Lower leg skin (tissue), 4 donors: ENCODE measurements at regions not wholly inside any gene's neighbourhood (a gene's known extent, or its start where the extent isn't known, plus 50 kb on each side); places are given as distances from the start of the nearest gene placed in this dataset.

Source experiments
- DNase-seq, 2 donors: peaks; one replicate each; pipeline ENCODE4 v3.0.0-alpha.2; 2019; ENCODE audit warnings: low spot score in 2 of 2
- H3K4me3 ChIP-seq: fragments of 200-600 bp; sonication (generic); 2 replicates; pipeline ENCODE4 v1.5.1; 2017; ENCODE audit warnings: mild to moderate bottlenecking, low read depth; ENCODE audit not compliant: poor library complexity, severe bottlenecking
- CTCF ChIP-seq, 3 donors: fragments of 450-650 bp; IDR thresholded peaks; one replicate each; pipeline ENCODE4 v1.5.1; 2016; ENCODE audit warnings: antibody characterized with exemption in 3 of 3, mild to moderate bottlenecking in 3 of 3, moderate library complexity in 2 of 3
- POLR2A ChIP-seq, 2 donors: fragments of 450-650 bp; IDR thresholded peaks; one replicate each; pipeline ENCODE4 v1.6.1; 2016 to 2017; ENCODE audit warnings: antibody characterized with exemption in 2 of 2, mild to moderate bottlenecking in 1 of 2, moderate library complexity in 1 of 2
- WGBS, 2 donors: methylation state at CpG; one replicate each; pipeline ENCODE4 v1.1.5; 2018; 5-methylcytosine and 5-hydroxymethylcytosine counted together
- intact Hi-C: fragments of 100-400 bp; cut with DNase I; formaldehyde crosslinking; loops from one replicate; pipeline ENCODE4 v1.15.0; 2023; ENCODE audit warnings: low total_unique reads

- whole genome bisulfite sequencing, 2 donors, result 68 to 74% methylated on average over 4 of the region's 4 CpGs
- TF ChIP-seq CTCF (IDR thresholded peaks at IDR 0.05) (no peak), POLR2A (IDR thresholded peaks at IDR 0.05) (no peak)
Measured at GRCh38 chr2:215736653-215737290, 276.6 kb downstream of the MREG start.

GRCh38 chr2:215731108-215731658 lies 282.2 kb downstream of the MREG start:
- DNase-seq, result no peak
- 87 to 96% methylated on average over 5 of the region's 5 CpGs for WGBS, 2 donors
- intact Hi-C loops, result no loop called here
- no peak overlapping the region for H3K4me3 ChIP-seq
- no peak for TF ChIP-seq CTCF (IDR thresholded peaks at IDR 0.05)
- TF ChIP-seq POLR2A (IDR thresholded peaks at IDR 0.05), result no peak

More at GRCh38 chr2:215736653-215737290, 276.6 kb downstream of the MREG start:
- DNase-seq, result no peak
- intact Hi-C loops, result no loop called here
- H3K4me3 ChIP-seq, result no peak overlapping the region

GRCh38 chr2:215729985-215730620 lies 283.2 kb downstream of the MREG start:
- TF ChIP-seq POLR2A (IDR thresholded peaks at IDR 0.05) (no peak), CTCF (IDR thresholded peaks at IDR 0.05) (no peak)
- WGBS, 2 donors, result 68 to 75% methylated on average over 5 of the region's 5 CpGs
- intact Hi-C loops, result no loop called here

GRCh38 chr2:215728504-215729065 lies 284.8 kb downstream of the MREG start:
- peak in 1 of 2 donors; percentile 46 for DNase-seq
- no peak for TF ChIP-seq POLR2A (IDR thresholded peaks at IDR 0.05)
- TF ChIP-seq CTCF (IDR thresholded peaks at IDR 0.05), result no peak
- intact Hi-C loops, result no loop called here
- no peak overlapping the region for H3K4me3 ChIP-seq
- WGBS, 2 donors, result 29 to 50% methylated on average over 2 of the region's 2 CpGs

More at GRCh38 chr2:215729985-215730620, 283.2 kb downstream of the MREG start:
- no peak overlapping the region for H3K4me3 ChIP-seq
- no peak for DNase-seq

- intact Hi-C loops, result no loop called here
- H3K4me3 ChIP-seq, result no peak overlapping the region
- no peak for DNase-seq
- no peak for TF ChIP-seq CTCF (IDR thresholded peaks at IDR 0.05)
- no peak for TF ChIP-seq POLR2A (IDR thresholded peaks at IDR 0.05)
- WGBS, 2 donors, result 78 to 81% methylated on average over 1 of the region's 1 CpG
Measured at GRCh38 chr2:215727507-215728503, 285.5 kb downstream of the MREG start.
